ENCODE measurements at regions not wholly inside any gene's neighbourhood (a gene's known extent, or its start where the extent isn't known, plus 50 kb on each side); places are given as distances from the start of the nearest gene placed in this dataset.
"Not testable (repeated sequence)": the region's sequence is repeated elsewhere in the genome, so short reads cannot be mapped to it uniquely, and the experiment has no call there.

GRCh38 chr2:37740164-37740739 lies 68.8 kb upstream of the CDC42EP3 start:
- no peak overlapping the region for H3K27ac ChIP-seq
- TF ChIP-seq ZFX (IDR thresholded peaks at IDR 0.05; ENCODE audit: borderline replicate concordance), result no peak
- TF ChIP-seq, protein P1, sequence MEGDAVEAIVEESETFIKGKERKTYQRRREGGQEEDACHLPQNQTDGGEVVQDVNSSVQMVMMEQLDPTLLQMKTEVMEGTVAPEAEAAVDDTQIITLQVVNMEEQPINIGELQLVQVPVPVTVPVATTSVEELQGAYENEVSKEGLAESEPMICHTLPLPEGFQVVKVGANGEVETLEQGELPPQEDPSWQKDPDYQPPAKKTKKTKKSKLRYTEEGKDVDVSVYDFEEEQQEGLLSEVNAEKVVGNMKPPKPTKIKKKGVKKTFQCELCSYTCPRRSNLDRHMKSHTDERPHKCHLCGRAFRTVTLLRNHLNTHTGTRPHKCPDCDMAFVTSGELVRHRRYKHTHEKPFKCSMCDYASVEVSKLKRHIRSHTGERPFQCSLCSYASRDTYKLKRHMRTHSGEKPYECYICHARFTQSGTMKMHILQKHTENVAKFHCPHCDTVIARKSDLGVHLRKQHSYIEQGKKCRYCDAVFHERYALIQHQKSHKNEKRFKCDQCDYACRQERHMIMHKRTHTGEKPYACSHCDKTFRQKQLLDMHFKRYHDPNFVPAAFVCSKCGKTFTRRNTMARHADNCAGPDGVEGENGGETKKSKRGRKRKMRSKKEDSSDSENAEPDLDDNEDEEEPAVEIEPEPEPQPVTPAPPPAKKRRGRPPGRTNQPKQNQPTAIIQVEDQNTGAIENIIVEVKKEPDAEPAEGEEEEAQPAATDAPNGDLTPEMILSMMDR (IDR thresholded peaks at IDR 0.05), result no peak

DNA sequence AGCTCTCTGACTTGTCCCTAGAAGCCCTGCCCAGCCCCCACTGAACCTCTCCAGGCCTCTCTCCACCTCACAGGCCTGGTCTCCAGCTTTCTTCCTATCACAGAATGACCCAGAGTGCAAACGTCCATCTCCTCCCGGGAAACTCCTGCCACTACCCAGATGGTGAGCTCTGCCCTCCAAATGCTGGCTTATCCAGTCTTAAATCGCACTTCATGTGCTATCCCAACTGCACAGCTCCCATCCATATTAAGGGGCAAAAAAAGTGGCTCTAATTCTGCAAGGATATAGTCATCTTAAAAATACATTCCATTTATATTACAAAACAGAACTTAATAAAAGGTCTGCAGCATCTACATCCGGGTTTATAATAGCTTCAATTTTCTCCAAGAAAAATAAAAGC lies 70.8 kb upstream of the CDC42EP3 start:
- no peak overlapping the region for H3K27ac ChIP-seq
- TF ChIP-seq, protein P1 (IDR thresholded peaks at IDR 0.05), result no peak
- TF ChIP-seq ZFX (IDR thresholded peaks at IDR 0.05; ENCODE audit: borderline replicate concordance), result no peak

- no peak for TF ChIP-seq ZFX (IDR thresholded peaks at IDR 0.05; ENCODE audit: borderline replicate concordance)
- TF ChIP-seq, protein P1 (IDR thresholded peaks at IDR 0.05), result no peak
- no peak overlapping the region for H3K27ac ChIP-seq
These were observed 72.6 kb upstream of the CDC42EP3 start for GRCh38 chr2:37744010-37744409.

GRCh38 chr2:37744961-37745360 lies 73.5 kb upstream of the CDC42EP3 start:
- H3K27ac ChIP-seq, result not testable (repeated sequence)

DNA sequence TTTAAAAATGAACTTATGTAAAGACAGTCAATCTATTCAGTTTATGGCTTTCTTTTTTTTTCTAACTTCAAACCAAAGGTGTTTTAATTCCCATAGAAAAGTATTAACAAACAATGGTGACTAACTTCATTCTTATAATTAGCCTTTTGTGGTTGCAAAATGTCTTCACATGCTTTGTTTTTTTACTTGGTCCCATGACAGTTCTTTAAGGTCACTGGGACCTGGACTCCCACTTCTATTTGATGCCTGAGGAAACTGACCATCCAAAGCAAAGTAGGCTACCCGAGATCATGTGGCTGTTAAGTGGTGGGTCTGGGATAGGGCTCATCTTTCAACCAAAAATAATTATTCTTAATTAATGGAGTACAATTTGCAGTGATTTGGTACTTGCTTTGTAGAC lies 74.6 kb upstream of the CDC42EP3 start:
- not testable (repeated sequence) for H3K27ac ChIP-seq

DNA sequence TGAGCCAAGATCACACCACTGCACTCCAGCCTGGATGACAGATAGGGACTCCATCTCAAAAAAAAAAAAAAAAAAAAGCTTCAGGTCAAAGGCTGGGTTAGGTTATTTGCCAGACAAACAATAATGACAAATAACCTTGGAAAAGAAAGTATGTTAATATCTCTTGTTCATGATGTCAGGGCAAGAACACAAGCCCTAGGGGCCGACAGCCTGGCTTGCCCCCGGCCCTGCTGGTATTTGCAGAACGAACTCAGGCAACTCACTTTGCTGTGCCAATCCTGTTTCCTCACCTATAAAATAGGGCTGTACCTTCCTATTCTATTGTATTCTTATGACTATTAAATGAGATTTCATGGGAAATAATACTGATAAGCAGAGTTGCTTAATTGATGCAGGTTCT lies 75.4 kb upstream of the CDC42EP3 start:
- H3K27ac ChIP-seq, result no peak overlapping the region
- no peak for TF ChIP-seq ZFX (IDR thresholded peaks at IDR 0.05; ENCODE audit: borderline replicate concordance)
- TF ChIP-seq, protein P1 (IDR thresholded peaks at IDR 0.05), result no peak

DNA sequence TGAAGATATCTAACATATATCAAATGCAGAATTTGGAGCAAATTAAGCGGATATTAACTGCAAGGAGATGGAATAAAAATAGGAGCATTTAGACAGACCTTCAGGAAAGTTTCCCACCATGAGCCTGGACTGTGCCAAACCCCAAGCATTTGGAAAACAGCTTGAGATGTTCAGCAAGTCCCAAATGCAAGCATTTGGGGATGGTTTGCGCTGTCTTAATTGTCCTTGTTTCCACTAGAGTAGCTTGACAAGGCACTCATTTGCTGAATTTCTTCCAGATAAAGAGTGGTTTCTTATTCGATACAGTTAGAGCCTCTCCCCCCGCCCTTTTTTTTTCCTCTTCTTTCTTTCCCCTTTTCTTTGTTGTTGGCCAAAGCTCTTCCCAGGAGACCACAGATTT lies 77.1 kb upstream of the CDC42EP3 start:
- TF ChIP-seq ZFX (IDR thresholded peaks at IDR 0.05; ENCODE audit: borderline replicate concordance), result no peak
- H3K27ac ChIP-seq, result no peak overlapping the region

DNA sequence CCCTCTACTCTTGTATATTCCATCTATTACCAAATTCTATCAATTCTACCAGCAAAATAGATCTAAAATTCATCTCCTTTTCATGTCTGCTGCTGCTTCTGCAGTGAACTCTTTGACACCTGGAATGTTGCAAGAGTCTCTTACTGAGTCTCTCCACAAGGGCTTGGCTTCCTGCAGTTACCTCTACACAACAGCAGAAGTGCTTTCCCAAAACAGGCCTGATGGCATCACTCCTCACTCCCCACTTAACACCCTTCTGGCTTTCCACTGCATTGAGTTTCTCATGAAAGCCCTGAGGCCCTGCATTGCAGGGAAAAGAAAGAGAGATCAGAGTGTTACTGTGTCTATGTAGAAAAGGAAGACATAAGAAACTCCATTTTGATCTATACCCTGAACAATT lies 78.8 kb upstream of the CDC42EP3 start:
- H3K27ac ChIP-seq, result not testable (repeated sequence)

DNA sequence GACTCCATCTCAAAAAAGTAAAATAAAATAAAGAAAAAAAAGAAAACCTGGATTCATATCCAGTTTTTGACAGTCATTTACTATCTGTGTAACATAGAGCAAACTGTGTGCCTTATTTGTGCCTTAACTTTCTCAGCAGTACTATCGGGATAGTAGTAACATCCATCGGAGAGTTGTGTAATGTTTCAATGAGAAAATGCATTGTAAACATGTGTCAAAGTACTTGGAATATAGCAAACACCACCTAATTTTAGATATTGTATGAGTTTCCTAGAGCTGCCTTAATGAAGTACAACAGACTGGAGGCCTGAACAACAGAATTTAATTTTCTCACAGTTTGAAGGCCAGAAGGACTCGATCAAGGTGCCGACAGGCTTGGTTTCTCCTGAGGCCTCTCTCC lies 81.3 kb upstream of the CDC42EP3 start:
- TF ChIP-seq ZFX (IDR thresholded peaks at IDR 0.05; ENCODE audit: borderline replicate concordance), result no peak
- TF ChIP-seq, protein P1 (IDR thresholded peaks at IDR 0.05), result no peak
- H3K27ac ChIP-seq, result no peak overlapping the region

GRCh38 chr2:37753758-37754157 lies 82.3 kb upstream of the CDC42EP3 start:
- TF ChIP-seq, protein P1 (IDR thresholded peaks at IDR 0.05), result no peak
- no peak for TF ChIP-seq ZFX (IDR thresholded peaks at IDR 0.05; ENCODE audit: borderline replicate concordance)
- no peak overlapping the region for H3K27ac ChIP-seq

DNA sequence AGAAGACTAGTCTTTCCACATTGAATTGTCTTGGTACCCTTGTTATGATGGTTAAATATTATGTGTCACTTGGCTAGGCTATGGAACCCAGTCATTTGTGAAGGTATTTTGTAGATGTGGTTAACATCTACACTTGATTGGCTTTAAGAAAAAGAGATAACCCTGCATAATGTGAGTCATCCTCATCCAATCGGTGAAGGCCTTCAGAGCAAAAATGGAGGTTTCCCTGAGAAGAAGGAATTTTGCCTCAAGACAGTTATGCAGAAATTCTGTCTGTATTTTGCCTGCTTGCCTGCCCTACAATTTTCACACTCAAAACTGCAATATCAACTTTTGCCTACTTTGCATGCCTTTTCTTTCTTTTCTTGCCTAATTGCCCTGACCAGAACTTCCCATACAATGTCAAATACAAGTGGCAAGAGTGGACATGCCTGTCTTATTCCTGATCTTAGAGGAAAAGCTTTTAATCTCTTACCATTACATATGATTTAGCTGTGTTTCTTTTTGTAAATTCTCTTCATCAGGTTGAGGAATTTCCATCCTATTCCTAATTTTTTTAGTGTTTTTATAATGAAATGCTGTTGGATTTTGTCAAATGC lies 84.6 kb upstream of the CDC42EP3 start:
- H3K27ac ChIP-seq, result not testable (repeated sequence)

DNA sequence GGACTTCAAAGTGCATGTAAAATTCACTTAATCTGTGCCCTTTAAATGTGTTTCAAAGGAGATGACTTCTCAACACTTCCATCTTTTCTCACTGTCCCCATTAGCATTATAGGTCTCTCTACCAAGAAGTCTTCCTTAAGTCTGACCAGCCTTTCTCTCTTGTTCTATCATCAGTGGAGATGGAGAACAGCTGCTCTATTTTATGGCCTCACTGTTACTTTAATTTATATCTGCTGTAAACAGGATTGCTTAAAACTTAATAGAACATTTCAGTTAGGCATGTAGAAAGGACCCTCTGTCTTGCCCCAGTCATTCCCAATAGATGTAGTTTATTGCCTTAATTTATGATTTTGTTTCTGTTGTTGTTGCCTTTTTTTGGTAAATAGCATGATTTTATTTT lies 86.0 kb upstream of the CDC42EP3 start:
- not testable (repeated sequence) for H3K27ac ChIP-seq

DNA sequence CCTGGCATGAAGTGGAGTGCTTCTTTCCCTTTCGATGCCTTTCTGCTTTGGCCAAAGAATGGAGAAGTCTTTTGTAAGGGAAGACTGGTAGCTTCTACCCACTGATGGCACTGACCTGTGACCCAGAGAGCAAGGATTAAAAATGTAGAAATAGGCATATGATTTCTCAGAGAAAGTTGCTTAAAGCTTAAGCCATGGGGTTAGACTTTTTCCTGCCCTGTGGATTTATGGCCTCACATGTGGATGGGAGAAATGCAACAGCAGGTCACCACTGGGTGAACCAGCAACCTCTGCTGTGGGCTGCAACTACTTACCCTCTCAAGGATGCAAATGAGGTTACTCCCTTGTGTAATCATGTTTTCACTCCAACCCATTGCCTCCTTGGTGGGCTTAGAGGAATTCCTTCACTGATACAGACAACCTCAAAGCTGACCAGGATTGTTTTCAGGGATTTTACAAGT lies 86.7 kb upstream of the CDC42EP3 start:
- H3K27ac ChIP-seq, result not testable (repeated sequence)

Data from 22Rv1 (cell line).